ENCODE measurements at regions not wholly inside any gene's neighbourhood (a gene's known extent, or its start where the extent isn't known, plus 50 kb on each side); places are given as distances from the start of the nearest gene placed in this dataset.

- Histone ChIP-seq H3K36me3 (ENCODE audit: control insufficient read depth in 4 of 4, insufficient read depth in 3 of 4, low read depth in 1 of 4, low read length in 3 of 4) (no peaks in the 10 kb centered on the region), H3K27ac (ENCODE audit: low read depth in 1 of 2, low read length in 2 of 2) (no peak overlapping the region), H3K4me3 (ENCODE audit: low read depth in 1 of 3, low read length in 3 of 3) (no peak overlapping the region), H3K9me3 (ENCODE audit: control insufficient read depth in 4 of 4, low read length in 3 of 4) (no peaks in the 10 kb centered on the region), H3K4me1 (ENCODE audit: control insufficient read depth in 4 of 4, insufficient read depth in 4 of 4, low read length in 3 of 4) (peaks cover 0 to 8% (median 1%) of the 10 kb centered on the region in 4 donors), H3K27me3 (ENCODE audit: control insufficient read depth in 4 of 4, insufficient read depth in 4 of 4, low read length in 3 of 4) (no peaks in the 10 kb centered on the region), H3K9ac (ENCODE audit: low read depth in 1 of 2, low read length in 2 of 2) (no peak overlapping the region)
- no peak for DNase-seq (ENCODE audit: low spot score)
- TF ChIP-seq ZBTB33 (IDR thresholded peaks at IDR 0.05) (no peak), FOXA2 (IDR thresholded peaks at IDR 0.05) (no peak)
- 73% methylated on average over 2 of the region's 2 CpGs for WGBS
These were observed 250.9 kb downstream of the IRS1 start for GRCh38 chr2:226548732-226549131.

- TF ChIP-seq EGR1 (IDR thresholded peaks at IDR 0.05; ENCODE audit: low read depth in 2 of 2): no peak
- TF ChIP-seq CTCF (IDR thresholded peaks at IDR 0.05; ENCODE audit: low read depth, low read length, missing input control): no peak
- no peak for TF ChIP-seq YY1 (IDR thresholded peaks at IDR 0.05)
- TF ChIP-seq NR2F2 (IDR thresholded peaks at IDR 0.05): no peak
- no peak for TF ChIP-seq HNF4A (conservative IDR thresholded peaks at IDR 0.05)
- no peak for DNase-seq (ENCODE audit: low spot score)
- Histone ChIP-seq H3K9me3 (ENCODE audit: control insufficient read depth in 4 of 4, low read length in 3 of 4) (no peaks in the 10 kb centered on the region), H3K4me3 (ENCODE audit: low read depth in 1 of 3, low read length in 3 of 3) (no peak overlapping the region), H3K36me3 (ENCODE audit: control insufficient read depth in 4 of 4, insufficient read depth in 3 of 4, low read depth in 1 of 4, low read length in 3 of 4) (no peaks in the 10 kb centered on the region), H3K27me3 (ENCODE audit: control insufficient read depth in 4 of 4, insufficient read depth in 4 of 4, low read length in 3 of 4) (no peaks in the 10 kb centered on the region), H3K4me1 (ENCODE audit: control insufficient read depth in 4 of 4, insufficient read depth in 4 of 4, low read length in 3 of 4) (peaks cover 0 to 21% (median 5%) of the 10 kb centered on the region in 4 donors), H3K9ac (ENCODE audit: low read depth in 1 of 2, low read length in 2 of 2) (no peak overlapping the region), H3K27ac (ENCODE audit: low read depth in 1 of 2, low read length in 2 of 2) (no peak overlapping the region)
- WGBS: 94% methylated on average over 2 of the region's 2 CpGs
These were observed 254.9 kb downstream of the IRS1 start for GRCh38 chr2:226544596-226545210.

- 32% methylated on average over 3 of the region's 3 CpGs for WGBS
- Histone ChIP-seq H3K4me3 (ENCODE audit: low read depth in 1 of 3, low read length in 3 of 3) (peak overlapping the region; percentile 5 to 42 (median 32)), H3K9me3 (ENCODE audit: control insufficient read depth in 4 of 4, low read length in 3 of 4) (no peaks in the 10 kb centered on the region), H3K27ac (ENCODE audit: low read depth in 1 of 2, low read length in 2 of 2) (peak overlapping the region; percentile 66 to 86), H3K27me3 (ENCODE audit: control insufficient read depth in 4 of 4, insufficient read depth in 4 of 4, low read length in 3 of 4) (no peaks in the 10 kb centered on the region), H3K36me3 (ENCODE audit: control insufficient read depth in 4 of 4, insufficient read depth in 3 of 4, low read depth in 1 of 4, low read length in 3 of 4) (no peaks in the 10 kb centered on the region), H3K4me1 (ENCODE audit: control insufficient read depth in 4 of 4, insufficient read depth in 4 of 4, low read length in 3 of 4) (peaks cover 0 to 20% (median 4%) of the 10 kb centered on the region in 4 donors), H3K9ac (ENCODE audit: low read depth in 1 of 2, low read length in 2 of 2) (peak overlapping the region in 1 of 2 donors; percentile 56)
- no peak for DNase-seq (ENCODE audit: low spot score)
- TF ChIP-seq SP1 (IDR thresholded peaks at IDR 0.05) (peak; percentile 71), YY1 (IDR thresholded peaks at IDR 0.05) (peak; percentile 29), RAD21 (IDR thresholded peaks at IDR 0.05) (peak; percentile 38 to 49), HNF4G (IDR thresholded peaks at IDR 0.05) (peak; percentile 74), RXRA (IDR thresholded peaks at IDR 0.05) (peak; percentile 33 to 65), JUND (IDR thresholded peaks at IDR 0.05) (peak in 1 of 2 donors; percentile 28), EGR1 (IDR thresholded peaks at IDR 0.05; ENCODE audit: low read depth in 2 of 2) (no peak), CTCF (IDR thresholded peaks at IDR 0.05; ENCODE audit: low read depth, low read length, missing input control) (no peak), HNF4A (conservative IDR thresholded peaks at IDR 0.05) (peak; percentile 86 to 89)
These were observed 259.2 kb downstream of the IRS1 start for GRCh38 chr2:226540204-226540994.

All from liver (tissue), 8 donors.